Colonic mucosa (tissue), 4 donors: ENCODE measurements at regions not wholly inside any gene's neighbourhood (a gene's known extent, or its start where the extent isn't known, plus 50 kb on each side); places are given as distances from the start of the nearest gene placed in this dataset.

ENCODE experiments used
- DNase-seq: peaks from one replicate; pipeline ENCODE4 v3.0.0-alpha.2; 2020
- H3K27ac ChIP-seq: fragments of 200-600 bp; one replicate; pipeline ENCODE4 v1.8.0; 2021
- H3K27me3 ChIP-seq: fragments of 200-600 bp; one replicate; pipeline ENCODE4 v1.8.0; 2021
- H3K36me3 ChIP-seq: fragments of 200-600 bp; one replicate; pipeline ENCODE4 v1.8.0; 2021
- H3K4me1 ChIP-seq: fragments of 200-600 bp; one replicate; pipeline ENCODE4 v1.8.0; 2021; ENCODE audit warnings: mild to moderate bottlenecking
- H3K4me3 ChIP-seq: fragments of 200-600 bp; one replicate; pipeline ENCODE4 v1.8.0; 2021
- H3K9ac ChIP-seq, 2 donors: one replicate each; pipeline ENCODE4 v1.7.0; 2013; ENCODE audit warnings: control low read depth in 2 of 2, low read depth in 2 of 2, low read length in 2 of 2
- H3K9me3 ChIP-seq: fragments of 200-600 bp; one replicate; pipeline ENCODE4 v1.8.0; 2021
- intact Hi-C: fragments of 100-400 bp; cut with DNase I; formaldehyde crosslinking; loops from one replicate; pipeline ENCODE4 v1.14.1; 2022
- TF ChIP-seq, protein P1 (sequence below): fragments of 200-600 bp; IDR thresholded peaks from one replicate; pipeline ENCODE4 v1.8.0; 2022; ENCODE audit warnings: antibody characterized with exemption, mild to moderate bottlenecking
- donor health status: healthy.
- donor health status: DM: no; HTN: no; CAD: no.
- donor health status: DM: no; HTN: no; CAD: no.

GRCh38 chr6:91106083-91106482, 519.2 kb upstream of the MAP3K7 start:
- DNase-seq = no peak
- Histone ChIP-seq H3K27me3 (no peaks in the 10 kb centered on the region), H3K27ac (no peak overlapping the region), H3K9ac (no peak overlapping the region), H3K9me3 (no peaks in the 10 kb centered on the region), H3K36me3 (no peaks in the 10 kb centered on the region), H3K4me3 (no peak overlapping the region), H3K4me1 (no peaks in the 10 kb centered on the region)
- intact Hi-C loops = no loop called here
- TF ChIP-seq, protein P1, sequence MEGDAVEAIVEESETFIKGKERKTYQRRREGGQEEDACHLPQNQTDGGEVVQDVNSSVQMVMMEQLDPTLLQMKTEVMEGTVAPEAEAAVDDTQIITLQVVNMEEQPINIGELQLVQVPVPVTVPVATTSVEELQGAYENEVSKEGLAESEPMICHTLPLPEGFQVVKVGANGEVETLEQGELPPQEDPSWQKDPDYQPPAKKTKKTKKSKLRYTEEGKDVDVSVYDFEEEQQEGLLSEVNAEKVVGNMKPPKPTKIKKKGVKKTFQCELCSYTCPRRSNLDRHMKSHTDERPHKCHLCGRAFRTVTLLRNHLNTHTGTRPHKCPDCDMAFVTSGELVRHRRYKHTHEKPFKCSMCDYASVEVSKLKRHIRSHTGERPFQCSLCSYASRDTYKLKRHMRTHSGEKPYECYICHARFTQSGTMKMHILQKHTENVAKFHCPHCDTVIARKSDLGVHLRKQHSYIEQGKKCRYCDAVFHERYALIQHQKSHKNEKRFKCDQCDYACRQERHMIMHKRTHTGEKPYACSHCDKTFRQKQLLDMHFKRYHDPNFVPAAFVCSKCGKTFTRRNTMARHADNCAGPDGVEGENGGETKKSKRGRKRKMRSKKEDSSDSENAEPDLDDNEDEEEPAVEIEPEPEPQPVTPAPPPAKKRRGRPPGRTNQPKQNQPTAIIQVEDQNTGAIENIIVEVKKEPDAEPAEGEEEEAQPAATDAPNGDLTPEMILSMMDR = no peak

GRCh38 chr6:91105532-91105931, 518.7 kb upstream of the MAP3K7 start:
- intact Hi-C loops = no loop called here
- Histone ChIP-seq H3K9me3 (no peaks in the 10 kb centered on the region), H3K27ac (no peak overlapping the region), H3K4me3 (no peak overlapping the region), H3K4me1 (no peaks in the 10 kb centered on the region), H3K27me3 (no peaks in the 10 kb centered on the region), H3K9ac (no peak overlapping the region), H3K36me3 (no peaks in the 10 kb centered on the region)
- no peak for DNase-seq
- TF ChIP-seq, protein P1 = no peak

DNA sequence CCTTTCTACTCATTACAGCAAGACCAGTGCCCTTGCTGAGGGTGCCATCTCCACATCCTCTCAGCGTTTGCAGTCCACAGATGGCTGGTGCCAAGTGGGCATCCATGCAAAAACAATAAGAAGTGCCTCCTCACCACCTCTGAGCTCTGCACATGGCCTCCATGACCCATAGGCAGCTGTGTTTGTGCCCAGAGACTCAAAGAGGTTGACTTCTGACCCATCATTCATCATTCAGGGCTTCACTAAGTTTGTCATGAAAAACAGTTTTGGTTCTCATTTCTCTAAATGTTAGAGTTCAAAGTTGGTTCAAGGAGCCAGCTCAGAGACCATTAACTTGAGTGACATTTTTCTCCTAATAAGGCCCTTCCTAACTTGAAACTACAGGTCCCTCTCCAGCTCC, 512.6 kb upstream of the MAP3K7 start:
- H3K9ac ChIP-seq = no peak overlapping the region
- intact Hi-C loops = no loop called here
- H3K36me3 ChIP-seq = no peaks in the 10 kb centered on the region
- H3K4me3 ChIP-seq = no peak overlapping the region
- no peaks in the 10 kb centered on the region for H3K9me3 ChIP-seq
- DNase-seq = no peak
- no peaks in the 10 kb centered on the region for H3K27me3 ChIP-seq
- H3K27ac ChIP-seq = no peak overlapping the region
- no peaks in the 10 kb centered on the region for H3K4me1 ChIP-seq
- TF ChIP-seq, protein P1 = no peak

DNA sequence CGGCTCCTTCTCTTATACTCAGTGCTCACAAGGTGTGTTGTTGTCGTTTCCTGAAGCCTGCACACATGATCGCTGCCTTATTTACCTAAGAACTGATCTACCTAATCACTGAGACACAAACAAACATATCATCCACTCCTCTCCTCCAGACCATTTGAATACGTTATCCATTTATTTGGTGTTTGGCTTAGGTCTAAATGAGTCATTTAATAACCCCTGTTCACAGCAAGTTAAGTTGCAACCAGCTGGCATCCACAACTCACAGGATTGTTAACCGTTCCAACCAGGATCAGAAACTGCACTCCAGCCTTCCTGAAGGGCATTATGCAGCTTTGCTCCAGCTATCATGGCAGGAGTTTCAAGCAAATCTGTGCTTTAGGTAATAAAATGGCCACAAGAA, 511.1 kb upstream of the MAP3K7 start:
- Histone ChIP-seq H3K27ac (no peak overlapping the region), H3K4me3 (no peak overlapping the region), H3K4me1 (no peaks in the 10 kb centered on the region), H3K9ac (no peak overlapping the region), H3K27me3 (no peaks in the 10 kb centered on the region), H3K9me3 (no peaks in the 10 kb centered on the region), H3K36me3 (no peaks in the 10 kb centered on the region)
- TF ChIP-seq, protein P1 = no peak
- intact Hi-C loops = no loop called here
- no peak for DNase-seq

- H3K4me1 ChIP-seq = no peaks in the 10 kb centered on the region
- intact Hi-C loops = no loop called here
- no peaks in the 10 kb centered on the region for H3K27me3 ChIP-seq
- H3K36me3 ChIP-seq = no peaks in the 10 kb centered on the region
- H3K9ac ChIP-seq = no peak overlapping the region
- no peak overlapping the region for H3K4me3 ChIP-seq
- no peak overlapping the region for H3K27ac ChIP-seq
- TF ChIP-seq, protein P1 = no peak
- H3K9me3 ChIP-seq = no peaks in the 10 kb centered on the region
- DNase-seq = no peak
These were observed 510.5 kb upstream of the MAP3K7 start for GRCh38 chr6:91097364-91097763.
